AG04449 (cell line): ENCODE measurements at regions not wholly inside any gene's neighbourhood (a gene's known extent, or its start where the extent isn't known, plus 50 kb on each side); places are given as distances from the start of the nearest gene placed in this dataset.
"Not testable (repeated sequence)": the region's sequence is repeated elsewhere in the genome, so short reads cannot be mapped to it uniquely, and the experiment has no call there.

Source experiments
- CTCF ChIA-PET: fragments of 350-600 bp; formaldehyde crosslinking; extraction: SDS; loops from one replicate; lab custom pipeline; 2021; ENCODE audit warnings: antibody characterized with exemption; lab: Yijun Ruan, JAX
- POLR2A ChIA-PET: fragments of 400-600, 350-600 bp; formaldehyde crosslinking; extraction: SDS; loops from one replicate; lab custom pipeline; 2020; ENCODE audit warnings: antibody characterized with exemption, inconsistent platforms; lab: Yijun Ruan, JAX
- DNase-seq: peaks from one replicate; pipeline ENCODE4 v3.0.0-alpha.2; 2010; ENCODE audit warnings: low read depth, low spot score
- H3K4me3 ChIP-seq: 2 replicates; pipeline ENCODE4 v1.5.1; 2011; ENCODE audit warnings: low read depth, mild to moderate bottlenecking, control low read depth, low read length
- CTCF ChIP-seq: IDR thresholded peaks from one replicate; pipeline ENCODE4 v1.5.1; 2011; ENCODE audit warnings: mild to moderate bottlenecking, moderate library complexity, low read length, control low read depth, inconsistent platforms; ENCODE audit not compliant: insufficient read depth; ENCODE audit errors: missing control alignments

GRCh38 chr4:103996637-103997036 lies 276.9 kb upstream of the TACR3 start:
- ChIA-PET CTCF (interaction anchor here (0.7 kb wide), 1 partner anchor 342 kb away, joined by 3 read pairs; no protein-coding TSS in a partner anchor), POLR2A (no interaction called here)
- TF ChIP-seq CTCF: no peak
- no peak overlapping the region for H3K4me3 ChIP-seq
- no peak for DNase-seq

DNA sequence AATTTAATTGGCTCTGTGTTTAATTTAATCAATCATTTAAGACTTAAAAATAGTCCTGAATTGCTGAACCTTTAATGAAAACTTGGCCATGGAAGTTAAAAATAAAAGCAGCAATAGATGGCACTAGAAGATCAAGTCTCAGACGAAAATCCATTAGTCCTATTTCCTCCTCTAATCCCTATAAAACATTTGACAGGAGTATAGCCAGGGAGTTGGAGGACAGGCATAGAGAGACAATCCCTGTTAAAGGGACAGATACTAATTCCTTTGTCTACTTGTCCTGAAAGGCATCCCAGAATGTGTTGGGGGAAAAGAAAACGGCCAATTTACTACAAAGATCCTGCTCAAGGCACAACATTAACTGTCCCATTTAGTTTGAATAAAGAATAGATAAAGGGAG lies 276.3 kb upstream of the TACR3 start:
- CTCF ChIA-PET: no interaction called here
- H3K4me3 ChIP-seq: no peak overlapping the region
- DNase-seq: no peak
- POLR2A ChIA-PET: no interaction called here
- no peak for TF ChIP-seq CTCF

DNA sequence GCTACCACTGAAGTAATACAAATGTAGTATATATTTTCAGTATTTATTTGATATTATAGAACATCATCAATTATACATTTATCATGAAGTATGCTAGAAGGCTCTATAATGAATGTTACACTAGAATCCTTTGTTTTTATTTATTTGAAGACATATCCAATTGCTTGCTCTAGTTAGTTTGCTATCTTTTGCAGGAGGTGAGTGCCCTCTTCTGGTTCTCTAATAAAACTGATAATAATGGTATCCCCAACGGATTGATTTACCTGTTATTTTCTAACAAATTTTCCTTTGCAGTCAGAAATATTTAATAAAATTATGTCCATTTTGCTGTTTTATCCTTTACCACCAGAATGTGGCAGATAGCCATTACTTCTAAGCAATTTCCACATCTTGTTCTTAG lies 274.3 kb upstream of the TACR3 start:
- no peak for DNase-seq
- TF ChIP-seq CTCF: no peak
- CTCF ChIA-PET: no interaction called here
- POLR2A ChIA-PET: no interaction called here
- no peak overlapping the region for H3K4me3 ChIP-seq

DNA sequence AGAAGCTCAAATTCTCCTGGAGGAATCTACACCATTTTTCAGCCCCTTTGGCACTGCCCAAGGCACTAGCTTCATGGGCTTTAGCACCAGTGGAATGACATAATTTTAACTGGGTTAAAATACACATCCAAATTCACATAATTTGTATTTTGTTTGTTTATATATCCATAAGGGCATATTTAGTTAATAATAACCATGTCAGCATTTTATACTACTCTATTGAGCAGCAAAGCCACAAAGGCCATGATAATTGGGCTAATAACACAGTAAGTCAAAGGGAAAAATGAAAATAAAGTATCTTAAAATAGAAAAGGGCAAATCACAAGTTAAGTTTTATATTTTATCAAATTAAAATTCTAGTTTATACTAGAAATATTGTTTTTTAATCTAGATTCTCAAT lies 262.7 kb upstream of the TACR3 start:
- DNase-seq: no peak

GRCh38 chr4:103948244-103949018 lies 228.6 kb upstream of the TACR3 start:
- H3K4me3 ChIP-seq: no peak overlapping the region
- ChIA-PET CTCF (no interaction called here), POLR2A (no interaction called here)
- no peak for TF ChIP-seq CTCF
- no peak for DNase-seq

More for the DNA sequence above, 262.7 kb upstream of the TACR3 start:
- ChIA-PET CTCF (no interaction called here), POLR2A (no interaction called here)
- no peak overlapping the region for H3K4me3 ChIP-seq
- TF ChIP-seq CTCF: no peak

DNA sequence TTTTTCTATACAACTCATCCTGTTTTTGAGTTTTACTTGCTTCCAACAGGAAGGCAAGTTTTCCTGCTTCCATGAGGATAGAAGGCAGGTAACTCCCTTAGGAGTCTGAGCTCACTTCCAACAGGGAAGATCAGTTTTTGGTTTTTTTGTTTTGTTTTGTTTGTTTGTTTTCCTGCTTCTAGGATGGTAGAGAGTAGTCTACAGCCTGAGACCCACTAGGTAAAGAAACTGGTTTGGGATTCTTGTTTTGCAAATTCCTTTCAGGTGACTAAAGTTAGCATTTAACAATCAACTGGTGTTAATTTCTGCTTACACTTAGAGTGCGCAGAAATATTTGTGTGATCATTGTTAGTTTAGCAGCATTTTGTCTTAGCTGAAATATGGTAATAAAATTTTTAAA lies 227.8 kb upstream of the TACR3 start:
- no peak for DNase-seq
- ChIA-PET CTCF (no interaction called here), POLR2A (no interaction called here)
- H3K4me3 ChIP-seq: no peak overlapping the region
- no peak for TF ChIP-seq CTCF

DNA sequence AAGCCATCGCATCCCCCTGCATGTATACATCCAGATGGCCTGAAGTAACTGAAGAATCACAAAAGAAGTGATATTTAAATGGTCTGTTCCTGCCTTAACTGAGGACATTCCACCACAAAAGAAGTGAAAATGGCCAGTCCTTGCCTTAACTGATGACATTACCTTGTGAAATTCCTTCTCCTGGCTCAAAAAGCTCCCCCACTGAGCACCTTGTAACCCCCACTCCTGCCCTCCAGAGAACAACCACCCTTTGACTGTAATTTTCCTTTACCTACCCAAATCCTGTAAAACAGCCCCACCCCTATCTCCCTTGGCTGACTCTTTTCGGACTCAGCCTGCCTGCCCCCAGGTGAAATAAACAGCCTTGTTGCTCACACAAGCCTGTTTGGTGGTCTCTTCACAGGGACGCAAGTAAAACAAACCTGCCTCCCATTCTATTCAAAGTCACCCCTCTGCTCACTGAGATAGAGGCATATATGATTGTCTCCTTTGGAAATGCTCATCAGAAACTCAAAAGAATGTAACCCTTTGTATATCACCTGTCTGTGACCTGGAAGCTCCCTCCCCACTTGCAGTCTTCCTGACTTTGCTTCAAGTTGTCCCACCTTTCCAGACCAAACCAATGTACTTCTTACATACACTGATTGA lies 227.0 kb upstream of the TACR3 start:
- CTCF ChIA-PET, DNase-seq: not testable (repeated sequence)

More for the DNA sequence above, 227.0 kb upstream of the TACR3 start:
- POLR2A ChIA-PET, H3K4me3 ChIP-seq: not testable (repeated sequence)
